Activated CD8-positive, alpha-beta memory T cell treated with anti-CD3 and anti-CD28 coated beads for 1 hour (primary cell): ENCODE measurements at regions not wholly inside any gene's neighbourhood (a gene's known extent, or its start where the extent isn't known, plus 50 kb on each side); places are given as distances from the start of the nearest gene placed in this dataset.

Source experiments
- DNase-seq, 2 donors: peaks; one replicate each; pipeline ENCODE4 v3.0.0-alpha.2; 2020; ENCODE audit warnings: low read depth in 1 of 2; ENCODE audit errors: extremely low read depth in 1 of 2

DNA sequence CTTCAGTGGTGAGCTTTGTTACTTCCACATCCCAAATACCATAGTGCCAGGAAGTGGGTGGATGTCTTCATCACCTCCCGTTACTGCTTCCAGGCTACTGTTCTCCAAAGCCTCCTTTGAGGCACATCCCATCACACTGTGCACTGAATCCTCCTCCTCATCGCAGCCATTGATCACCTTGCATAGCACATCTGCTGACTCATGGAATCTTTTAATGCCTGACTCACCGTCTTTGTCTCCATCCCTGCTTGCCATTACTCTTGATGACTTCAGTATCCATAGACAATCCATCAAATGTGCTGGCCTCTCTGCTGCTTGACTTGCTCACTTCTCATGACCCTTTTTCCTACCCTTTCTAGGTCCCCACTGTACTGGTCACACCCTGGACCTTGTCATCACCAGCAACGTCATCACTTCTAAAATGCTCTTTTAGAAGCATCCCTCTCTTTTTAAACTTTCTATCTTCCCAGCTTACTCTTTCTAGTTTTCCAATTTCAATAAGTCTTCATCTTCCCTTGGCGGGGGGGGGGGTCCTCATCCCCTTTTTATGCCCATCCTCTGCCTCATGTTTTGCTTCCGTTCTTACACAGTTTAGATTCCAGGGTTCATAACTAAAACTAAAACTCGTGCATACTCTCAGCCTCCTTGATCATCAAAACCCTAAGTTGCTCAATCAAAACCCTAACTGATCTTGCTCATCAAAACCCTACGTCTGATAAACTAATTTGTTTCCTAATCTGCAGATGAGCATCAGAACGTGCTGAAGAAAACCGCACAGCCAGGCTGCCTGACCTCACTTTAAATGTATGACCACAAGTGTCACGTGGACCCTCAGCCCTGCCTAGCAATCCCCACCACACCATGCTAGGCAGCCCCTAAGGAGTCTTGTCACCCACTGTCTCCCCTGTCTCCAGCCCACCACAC, 289.7 kb upstream of the ZFHX3 start:
- DNase-seq = no peak

DNA sequence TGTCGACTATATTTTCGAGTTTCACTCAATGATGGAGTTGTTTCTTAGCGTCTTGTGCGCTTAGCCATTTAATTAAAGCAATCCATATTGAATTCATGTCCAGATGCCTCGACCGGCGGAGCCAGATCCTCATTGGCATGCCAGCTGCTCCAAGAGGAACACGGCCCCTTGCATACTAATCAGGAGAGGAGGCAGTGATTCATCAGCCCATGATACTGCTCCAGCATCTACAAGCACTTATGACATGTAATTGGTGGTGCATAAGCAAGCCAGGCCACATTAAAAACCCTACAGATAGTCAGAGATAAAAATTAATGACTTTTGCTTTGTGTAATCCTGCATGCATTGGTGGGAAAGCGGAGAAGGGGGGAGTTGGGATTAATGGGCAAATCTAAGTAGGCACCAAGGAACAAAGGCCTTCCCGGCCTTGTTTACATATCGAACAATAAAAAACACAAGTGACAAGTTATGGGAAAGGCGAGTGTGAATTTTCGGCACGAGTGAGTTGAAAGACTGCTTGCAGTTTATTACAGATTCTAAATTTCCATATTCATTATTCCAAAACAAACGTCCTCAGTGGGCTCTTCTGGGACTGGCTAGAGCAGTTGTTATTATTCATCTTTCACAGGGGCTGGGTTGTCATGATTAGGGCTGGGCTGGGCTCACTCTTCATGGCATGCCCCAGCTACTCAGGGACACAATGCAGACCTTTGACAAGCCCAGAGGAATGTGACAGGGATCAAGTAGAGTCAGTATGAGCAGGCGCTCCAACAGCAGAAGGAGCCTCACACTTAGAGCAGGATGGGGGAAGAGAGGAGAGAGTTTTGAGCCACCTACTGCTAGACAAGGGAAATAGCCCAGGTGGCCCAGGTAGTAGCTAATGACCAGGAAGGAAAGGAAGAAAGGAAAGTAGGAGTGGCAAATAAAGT, 281.7 kb upstream of the ZFHX3 start:
- no peak for DNase-seq

DNA sequence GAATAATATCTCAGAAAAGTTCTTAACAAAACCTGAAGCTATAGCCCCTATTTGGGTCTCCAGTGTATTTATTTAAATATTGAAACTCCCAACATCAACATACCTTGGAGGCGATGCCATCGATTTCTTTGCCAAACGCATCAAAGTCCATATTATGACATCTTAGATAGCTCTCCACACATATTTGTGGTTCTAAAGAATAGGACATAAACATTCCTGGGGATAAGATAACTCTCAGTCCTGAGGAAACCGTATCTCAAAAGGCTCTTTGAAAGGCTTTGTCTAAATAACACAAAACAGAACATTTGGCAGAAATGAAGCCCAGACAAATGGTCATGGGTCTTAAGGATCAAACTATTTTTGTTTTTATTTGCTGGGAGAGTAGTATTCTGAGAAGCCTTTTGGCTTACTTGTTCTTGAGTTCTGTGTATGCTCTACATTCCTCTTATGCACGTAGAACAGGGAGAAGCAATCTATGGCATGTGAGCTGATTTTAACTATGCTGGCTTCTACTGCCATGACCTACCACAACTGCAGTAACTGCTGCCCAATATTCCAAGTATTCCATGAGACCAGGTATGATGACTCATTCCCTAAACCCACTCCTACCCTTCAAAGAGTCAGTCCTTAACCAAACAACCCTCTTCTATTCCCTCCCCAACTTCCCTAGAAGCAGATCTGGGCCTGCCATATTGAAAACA, 279.0 kb upstream of the ZFHX3 start:
- DNase-seq = no peak

DNA sequence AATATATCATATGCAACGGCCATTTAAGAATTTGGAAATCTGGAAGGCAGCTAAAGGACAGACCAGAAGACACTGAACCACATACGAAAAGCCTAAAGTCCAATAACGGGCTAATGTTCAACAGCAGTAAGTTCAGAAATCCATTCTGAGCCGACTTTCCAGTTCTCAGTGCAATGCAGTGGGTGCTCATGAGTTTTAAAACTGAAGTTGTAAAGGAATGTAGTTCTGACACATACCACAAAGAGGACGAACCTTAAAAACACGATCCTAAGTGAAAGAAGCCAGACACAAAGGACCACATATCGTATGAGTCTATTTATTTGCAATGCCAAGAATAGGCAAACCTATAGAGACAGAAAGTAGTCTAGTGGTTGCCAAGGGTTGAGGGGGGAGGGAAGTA, 278.3 kb upstream of the ZFHX3 start:
- DNase-seq = no peak

DNA sequence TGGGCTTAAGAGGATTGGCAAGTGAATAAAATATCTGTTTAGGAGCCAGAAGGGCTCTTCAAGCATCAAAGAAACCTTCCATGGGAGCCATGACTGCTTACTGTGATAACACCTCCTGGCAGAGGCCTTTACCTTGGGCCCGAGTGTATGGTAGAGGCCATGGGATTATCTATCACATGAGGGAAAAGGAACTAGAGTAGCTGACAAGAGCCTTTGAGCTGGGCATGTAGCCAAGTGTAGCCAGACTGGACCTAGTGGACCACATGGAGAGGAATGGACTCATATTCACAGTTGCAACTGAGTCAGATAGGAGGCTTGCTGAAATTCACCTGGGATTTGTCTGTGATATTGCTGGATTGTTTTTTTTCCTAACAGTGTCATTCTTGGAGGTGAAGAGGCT, 276.0 kb upstream of the ZFHX3 start:
- DNase-seq = no peak

DNA sequence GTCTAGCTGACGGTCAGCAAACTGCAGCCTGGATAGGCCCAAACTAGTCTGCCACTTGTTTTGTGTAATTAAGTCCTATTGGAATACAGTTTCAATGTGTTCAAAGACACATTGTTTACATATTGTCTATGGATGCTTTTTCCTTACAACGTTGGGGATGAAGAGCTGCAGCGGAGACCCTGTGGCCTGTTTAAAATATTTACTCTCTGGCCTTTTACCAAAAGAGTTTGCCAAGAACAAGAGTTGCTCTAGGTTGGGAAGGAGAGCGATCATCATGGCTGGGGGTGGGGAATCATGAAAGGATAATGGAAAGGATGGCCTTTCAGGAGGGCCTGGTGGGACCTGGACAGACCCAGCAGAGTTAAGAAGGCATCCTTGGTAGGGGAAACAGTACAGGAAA, 274.9 kb upstream of the ZFHX3 start:
- no peak for DNase-seq

DNA sequence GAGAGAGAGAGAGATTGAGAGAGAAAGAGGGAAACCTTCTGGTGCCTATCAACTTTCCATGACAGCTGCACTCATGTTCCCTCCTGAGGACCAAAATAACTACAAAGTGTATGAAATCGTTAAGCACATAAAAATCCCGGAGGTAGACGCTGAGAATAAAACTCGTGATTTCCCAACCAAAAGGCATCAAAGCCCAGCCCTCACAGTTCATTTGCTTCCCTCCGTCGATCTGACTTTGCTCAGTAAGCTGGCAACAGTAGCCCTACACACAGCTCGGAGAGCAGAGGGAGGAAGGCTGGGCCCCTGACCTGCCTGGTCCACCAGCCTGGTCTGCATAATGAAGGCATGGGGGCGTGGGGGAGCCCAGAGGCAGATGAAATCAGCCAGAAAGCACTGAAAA, 273.9 kb upstream of the ZFHX3 start:
- DNase-seq = no peak

DNA sequence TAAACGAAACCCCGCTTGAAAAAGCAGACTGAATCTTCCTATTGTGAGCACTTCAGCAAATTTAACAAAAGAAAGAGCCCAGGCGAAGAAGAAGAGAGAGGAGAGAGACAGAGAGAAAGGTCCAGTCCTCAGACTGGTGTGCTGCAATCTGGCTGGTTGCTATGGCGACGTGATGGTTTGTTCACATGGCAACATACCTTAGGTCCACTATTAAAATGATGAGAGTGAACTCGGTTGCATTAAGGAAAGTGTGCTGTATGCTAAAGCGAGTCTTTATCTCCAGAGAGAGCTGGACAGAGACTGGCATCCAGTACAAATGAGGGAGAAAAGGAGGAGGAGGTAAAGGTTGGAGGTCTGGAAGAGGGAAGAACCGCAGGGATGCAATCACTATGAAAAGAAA, 271.8 kb upstream of the ZFHX3 start:
- no peak for DNase-seq

DNA sequence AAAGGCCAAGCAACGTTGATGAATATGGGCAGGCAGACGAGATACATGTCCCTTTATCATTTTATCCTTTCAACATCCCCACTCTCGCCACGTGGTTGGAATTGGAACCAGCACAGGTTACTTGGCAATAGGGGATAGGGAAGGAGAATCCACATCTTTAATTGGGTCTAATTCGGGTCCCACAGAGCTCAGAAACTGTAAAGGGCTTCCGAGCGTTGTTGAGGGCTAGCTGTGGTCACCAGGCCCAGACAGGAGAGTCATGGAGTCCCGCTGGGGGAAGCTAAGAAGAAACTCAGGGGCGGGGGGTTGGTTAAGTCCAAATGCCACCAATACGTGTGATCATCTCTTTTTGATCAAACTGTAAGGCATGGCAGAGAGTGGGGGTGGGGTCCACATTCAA, 271.3 kb upstream of the ZFHX3 start:
- no peak for DNase-seq

DNA sequence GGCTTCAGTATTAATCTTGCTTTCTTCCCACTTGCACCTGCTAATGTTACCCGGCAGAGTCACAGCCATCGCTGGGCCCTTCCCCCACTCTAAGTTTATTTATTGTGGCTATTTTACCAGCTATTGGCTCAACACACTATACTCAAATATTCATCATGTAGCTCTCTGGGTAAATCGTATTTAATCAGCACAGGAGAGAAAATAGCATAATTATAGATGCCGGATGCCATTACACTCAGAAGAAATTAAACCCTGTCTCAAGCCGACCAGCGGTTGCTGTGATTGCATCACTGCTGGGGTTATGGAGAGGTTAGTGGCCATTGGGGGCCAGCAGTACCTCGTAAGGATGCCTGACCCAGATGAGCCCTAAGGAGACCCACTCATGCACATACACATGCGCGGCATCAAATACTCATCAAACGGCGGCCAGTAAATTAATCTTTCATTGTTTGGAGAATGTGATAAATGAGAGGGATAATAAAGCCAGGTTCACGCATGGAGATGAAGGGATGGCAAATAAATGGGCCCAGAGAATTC, 269.5 kb upstream of the ZFHX3 start:
- DNase-seq = no peak

DNA sequence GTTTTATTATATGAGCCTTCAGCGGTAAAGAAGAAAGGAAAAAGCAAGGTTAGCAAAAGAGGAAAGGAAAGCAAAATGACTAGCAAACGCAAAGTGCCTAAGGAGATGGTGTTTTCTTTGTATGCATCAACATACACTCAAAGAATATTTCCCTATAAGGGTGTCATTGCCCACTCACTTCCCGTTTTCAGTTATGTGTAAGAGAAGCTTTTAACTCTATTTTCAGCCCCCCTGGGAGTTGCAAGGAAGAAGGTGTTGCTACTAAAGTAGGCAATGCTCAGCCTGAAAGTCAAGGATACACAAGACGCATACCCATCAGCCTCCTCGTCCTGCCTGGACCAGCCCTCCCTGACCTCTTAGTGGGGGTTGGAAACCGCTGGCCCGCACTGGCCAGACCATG, 267.7 kb upstream of the ZFHX3 start:
- no peak for DNase-seq

DNA sequence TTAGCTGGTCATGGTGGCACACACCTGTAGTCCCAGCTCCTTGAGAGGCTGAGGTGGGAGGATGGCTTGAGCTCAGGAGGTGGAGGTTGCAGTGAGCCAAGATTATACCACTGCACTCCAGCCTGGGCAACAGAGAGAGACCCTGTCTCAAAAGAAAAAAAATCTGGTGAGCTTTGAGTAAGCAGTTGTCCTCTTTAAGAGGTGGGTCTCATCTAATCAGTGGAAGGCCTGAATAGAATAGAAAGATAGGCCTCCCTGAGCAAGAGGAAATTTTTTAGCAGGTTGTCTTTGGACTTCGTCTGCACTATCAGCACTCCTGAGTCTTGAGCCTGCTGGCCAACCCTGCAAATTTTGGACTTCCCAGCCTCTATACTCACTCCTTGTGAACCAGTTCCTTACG, 266.0 kb upstream of the ZFHX3 start:
- no peak for DNase-seq

DNA sequence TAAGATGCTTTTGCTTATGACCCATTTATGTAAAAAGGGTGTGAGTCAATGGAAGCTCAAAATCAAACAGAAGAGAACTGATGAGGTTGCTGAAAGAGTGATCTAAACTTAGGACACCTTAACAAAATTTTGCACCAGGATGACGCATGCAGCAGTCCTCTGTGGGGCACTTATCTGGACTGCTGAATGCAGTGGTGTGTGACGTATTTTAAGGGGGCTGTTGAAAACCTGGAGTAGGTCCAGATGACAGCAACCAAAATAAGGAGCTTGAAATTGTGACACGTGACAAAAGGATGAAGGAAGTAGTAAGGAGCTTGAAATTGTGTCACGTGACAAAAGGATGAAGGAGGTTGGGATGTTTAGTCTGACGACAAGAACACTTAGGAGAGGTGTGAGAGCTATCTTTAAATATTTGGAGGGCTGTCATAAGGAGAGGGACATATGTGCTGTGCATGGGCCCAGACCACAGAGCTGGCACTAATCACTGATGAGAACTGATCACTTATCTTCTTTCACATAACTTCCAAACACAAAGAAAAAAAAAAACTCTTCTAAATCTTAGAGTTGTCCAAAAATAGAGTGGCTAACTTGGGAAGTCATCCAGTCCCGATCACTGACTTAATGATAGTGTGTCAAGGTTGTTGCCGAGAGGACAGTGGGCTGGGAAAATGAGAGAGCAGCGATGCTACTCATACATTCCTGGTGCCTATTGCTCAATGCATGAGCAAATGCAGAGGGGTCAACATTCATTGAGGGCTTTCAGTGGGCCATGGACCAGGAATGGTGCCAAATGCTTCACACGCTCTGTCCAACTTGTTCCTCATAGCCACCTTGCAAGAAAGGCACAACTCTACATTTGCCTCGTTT, 264.2 kb upstream of the ZFHX3 start:
- no peak for DNase-seq

DNA sequence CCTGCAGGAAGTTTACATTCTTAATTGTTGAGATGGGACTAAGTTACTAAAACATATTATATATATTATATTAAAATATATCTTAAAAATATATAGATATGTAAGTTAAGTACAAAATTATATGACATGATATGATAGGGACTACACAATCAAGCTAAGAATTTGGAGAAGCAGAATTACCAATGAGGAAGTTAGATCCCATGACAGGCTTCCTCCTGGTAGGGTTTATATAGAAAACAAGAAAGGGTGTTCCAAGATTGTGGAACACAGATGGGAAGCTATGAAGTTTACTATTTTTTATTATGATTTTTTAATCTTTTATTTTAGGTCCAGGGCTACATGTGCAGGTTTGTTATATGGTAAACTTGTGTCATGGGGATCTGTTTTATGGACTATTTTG, 260.8 kb upstream of the ZFHX3 start:
- DNase-seq = no peak

DNA sequence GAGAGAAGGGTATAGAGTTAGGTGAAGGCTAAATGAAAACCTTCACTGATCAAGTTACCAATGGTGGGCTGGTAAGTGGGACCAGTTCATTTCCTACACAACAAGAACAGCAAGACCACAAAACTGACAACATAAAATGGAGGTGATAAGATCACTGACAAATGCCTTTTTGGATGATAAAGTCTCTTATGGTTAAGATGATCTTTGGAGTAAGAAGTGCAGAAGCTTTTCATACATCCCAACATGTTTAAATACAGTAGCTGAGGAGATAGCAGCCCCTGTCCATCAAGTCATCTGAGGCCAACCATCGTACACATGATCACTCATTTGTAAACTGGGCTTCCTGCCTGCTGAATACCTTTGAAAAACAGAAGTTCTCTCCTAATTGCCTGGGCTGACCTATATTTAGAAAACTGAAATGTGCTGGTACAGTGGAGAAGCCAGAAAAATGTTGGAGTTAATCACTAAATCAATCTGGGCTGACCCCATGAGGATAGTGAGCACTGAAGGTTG, 259.0 kb upstream of the ZFHX3 start:
- DNase-seq = no peak

DNA sequence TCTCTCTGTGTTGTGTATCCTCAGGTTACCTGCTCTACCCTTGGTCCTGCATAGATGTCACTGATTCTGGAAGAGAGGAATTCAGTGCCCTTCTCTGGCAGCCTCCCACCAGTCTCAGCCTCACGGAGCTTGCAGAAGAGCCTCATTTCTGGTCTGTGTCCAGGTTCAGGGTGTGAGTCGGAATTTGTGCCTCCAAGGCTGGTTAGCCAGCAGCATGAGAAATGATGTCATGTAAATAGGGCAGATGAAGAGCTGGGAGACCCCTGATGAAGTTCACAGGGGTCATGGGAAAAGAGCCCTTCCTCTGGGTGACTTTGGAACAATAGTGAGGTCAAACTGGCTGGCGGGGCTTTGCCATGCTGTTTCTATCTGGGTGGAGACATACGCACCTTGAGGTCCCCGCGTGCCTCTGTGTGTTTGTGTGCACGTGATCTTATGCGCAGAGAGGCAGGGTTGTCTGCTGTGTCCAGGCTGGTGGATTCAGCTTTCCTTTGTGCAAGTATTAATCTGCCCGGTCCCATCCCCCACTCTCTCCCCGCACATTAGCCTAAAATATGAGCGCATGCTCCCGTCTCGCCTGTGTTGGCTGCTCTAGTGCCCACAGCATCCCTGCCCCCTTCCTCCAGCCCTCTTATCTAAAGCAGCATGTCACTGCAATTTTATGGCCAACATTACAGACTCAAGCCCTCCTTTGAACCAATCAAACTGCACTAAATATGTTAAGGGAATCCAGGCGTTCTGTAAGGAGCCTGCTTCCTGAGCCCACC, 256.3 kb upstream of the ZFHX3 start:
- no peak for DNase-seq

DNA sequence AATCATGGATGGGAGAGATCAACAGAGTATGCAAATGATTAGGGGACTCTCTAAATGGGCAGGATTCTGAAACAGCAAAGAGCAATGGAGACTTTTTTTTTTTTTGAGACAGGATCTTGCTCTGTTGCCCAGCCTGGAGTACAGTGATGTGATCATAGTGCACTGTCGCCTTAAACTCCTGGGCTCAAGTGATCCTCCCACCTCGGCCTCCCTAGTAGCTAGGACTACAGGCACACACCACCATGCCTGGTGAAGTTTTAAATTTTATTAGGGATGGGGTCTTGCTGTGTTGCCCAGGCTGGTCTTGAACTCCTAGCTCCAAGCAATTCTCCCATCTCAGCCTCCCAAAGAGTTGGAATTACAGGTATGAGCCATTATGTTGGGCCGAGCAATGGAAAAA, 255.0 kb upstream of the ZFHX3 start:
- no peak for DNase-seq

DNA sequence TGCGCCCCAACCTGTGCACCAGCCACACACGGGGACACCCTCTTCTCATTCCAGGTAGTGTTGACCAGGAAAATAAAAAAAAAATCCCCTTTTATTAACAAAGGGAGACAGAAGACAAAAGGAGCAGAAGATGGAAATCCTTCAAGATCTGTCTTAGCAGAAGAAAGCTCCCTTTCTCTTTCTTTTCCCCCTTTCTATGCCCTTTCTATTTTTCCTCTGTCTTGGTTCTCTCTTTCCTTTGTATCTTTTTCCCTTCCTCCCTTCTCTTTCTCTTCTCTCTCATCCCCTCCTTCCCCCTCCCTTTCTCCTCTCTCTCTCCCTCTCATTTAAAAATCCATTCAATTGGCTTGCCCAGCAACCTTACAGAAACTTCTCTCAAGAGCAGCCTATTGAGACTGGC, 254.1 kb upstream of the ZFHX3 start:
- no peak for DNase-seq

DNA sequence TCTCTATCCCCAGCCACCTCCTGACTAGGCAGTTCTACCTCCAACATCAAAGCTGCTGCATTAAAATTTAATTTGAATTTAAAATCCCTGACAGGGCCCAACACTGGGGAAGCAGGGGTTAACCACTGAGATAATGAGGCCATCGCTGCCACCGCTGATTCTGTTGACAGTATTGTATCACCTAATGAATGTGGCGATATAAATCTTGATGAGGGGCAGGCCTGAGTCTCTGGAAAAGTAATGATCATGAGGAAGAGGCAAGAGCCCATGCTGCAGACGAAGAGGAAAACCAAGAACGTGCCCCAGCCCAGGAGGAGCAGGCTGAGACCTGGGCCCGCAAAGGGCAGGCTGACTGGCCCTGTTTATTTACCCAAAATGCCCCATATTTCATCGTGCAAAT, 251.4 kb upstream of the ZFHX3 start:
- DNase-seq = no peak
